ENCODE measurements at regions not wholly inside any gene's neighbourhood (a gene's known extent, or its start where the extent isn't known, plus 50 kb on each side); places are given as distances from the start of the nearest gene placed in this dataset.

- TF ChIP-seq CTCF (IDR thresholded peaks at IDR 0.05; ENCODE audit: low read depth, low read length) (no peak), EZH2phosphoT487 (IDR thresholded peaks at IDR 0.05; ENCODE audit: low read depth) (no peak)
Observed at GRCh38 chr11:23997356-23997755, 499.5 kb upstream of the LUZP2 start.
